Posterior vena cava (tissue), 2 donors: ENCODE measurements at regions not wholly inside any gene's neighbourhood (a gene's known extent, or its start where the extent isn't known, plus 50 kb on each side); places are given as distances from the start of the nearest gene placed in this dataset.

Source experiments
- DNase-seq: peaks from one replicate; pipeline ENCODE4 v3.0.0-alpha.2; 2020; ENCODE audit warnings: low spot score
- intact Hi-C, 2 donors: fragments of 100-400 bp; cut with DNase I; formaldehyde crosslinking; loops; one replicate each; pipeline versions ENCODE4 v1.14.1 to v1.14.2; 2022 to 2023
- donor health status: DM: yes; HTN: yes; CAD: no.
- donor health status: DM: yes; HTN: yes; CAD: no.

DNA sequence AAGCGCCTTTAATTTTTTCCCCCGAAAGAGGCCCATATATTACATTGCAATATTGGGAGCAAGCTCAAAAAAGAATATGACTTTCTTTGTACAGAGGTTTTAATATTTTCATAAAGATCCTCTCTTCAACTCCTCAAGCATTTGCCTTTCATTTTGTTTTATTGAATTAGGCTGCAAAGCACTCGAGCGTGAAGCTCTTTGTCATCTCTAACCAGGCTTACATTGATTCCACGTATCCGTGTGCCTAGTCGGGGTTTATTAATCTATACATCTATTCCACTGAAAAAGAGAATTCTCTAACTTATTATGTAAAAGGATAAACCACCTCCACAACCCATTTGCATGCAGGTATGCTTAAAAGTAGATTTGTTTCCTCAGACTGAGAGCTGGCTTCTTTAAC lies 234.8 kb upstream of the TMPO start:
- intact Hi-C loops, result no loop called here

DNA sequence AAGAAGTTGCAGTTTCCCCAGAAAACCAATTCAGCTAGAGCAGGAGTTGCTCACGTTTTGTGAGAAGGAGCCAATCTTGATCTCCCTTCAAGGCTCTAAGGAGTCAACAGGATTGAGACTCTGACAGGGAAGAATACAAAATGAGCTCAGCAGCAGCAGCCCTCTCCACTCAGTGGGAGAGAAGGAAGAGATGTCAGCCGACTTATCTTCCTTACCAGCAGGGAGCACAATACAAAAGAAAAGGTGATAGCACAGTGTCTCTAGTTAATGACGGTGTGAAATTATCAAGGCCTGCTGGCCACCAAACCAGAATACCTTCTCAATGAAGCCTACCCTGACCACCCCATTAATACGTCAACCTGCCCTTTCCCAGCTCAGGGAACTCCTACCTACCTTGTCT lies 223.6 kb upstream of the TMPO start:
- no peak for DNase-seq
- intact Hi-C loops, result no loop called here

More for the DNA sequence above, 234.8 kb upstream of the TMPO start:
- DNase-seq, result no peak

DNA sequence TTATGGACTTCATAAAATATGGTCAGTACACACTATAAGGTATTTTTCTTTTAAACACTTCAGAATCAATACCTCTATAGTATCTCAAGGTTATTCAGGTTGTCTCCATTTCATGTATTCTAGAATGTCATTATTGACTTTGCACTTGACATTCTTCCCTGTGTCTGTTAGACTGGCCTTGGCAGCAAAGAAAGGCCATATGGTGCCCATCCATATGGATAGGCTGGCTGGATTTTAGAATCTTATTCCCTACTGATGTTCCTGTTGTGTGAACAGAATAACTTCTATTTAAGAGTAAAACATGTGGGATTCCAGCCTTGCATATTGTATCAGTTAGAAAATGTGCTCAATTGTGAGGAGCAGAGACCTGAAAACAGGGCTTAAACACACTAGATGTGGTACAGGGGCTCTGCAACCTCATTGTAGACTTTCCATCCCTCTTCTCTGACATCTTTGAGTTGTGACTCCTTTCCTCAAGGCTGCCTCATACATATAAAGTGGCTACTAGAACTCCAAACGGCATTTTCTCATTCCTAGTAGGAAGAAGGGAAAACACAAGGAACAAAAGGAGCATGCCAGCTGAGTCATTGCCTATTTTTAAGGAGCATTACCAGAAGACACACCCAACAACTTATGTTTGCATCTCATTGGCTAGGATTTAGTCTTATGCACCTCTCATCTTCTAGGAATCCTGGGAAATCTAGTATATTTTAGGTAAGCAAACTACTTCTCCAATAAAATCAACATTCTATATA lies 221.2 kb upstream of the TMPO start:
- intact Hi-C loops, result no loop called here

DNA sequence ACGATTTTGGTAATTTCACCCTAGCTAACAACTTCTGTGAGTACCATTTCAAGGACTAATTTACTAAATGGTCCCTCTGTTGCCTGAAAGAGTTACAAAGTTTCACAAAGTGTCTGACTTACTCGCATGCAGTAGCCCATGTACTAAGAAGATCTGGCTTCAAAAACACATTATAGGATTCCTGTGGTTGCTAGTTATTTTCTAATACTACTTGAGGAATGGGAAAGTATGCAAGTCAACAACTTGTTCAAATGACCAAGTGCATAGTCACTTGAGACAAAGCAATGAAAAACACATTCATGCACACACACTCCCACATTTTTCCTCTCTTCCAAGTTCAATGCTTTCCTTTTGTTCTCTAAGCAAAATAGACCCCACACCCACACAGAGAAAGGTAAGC lies 219.7 kb upstream of the TMPO start:
- DNase-seq, result no peak
- intact Hi-C loops, result no loop called here

More for the DNA sequence above, 221.2 kb upstream of the TMPO start:
- DNase-seq, result no peak

DNA sequence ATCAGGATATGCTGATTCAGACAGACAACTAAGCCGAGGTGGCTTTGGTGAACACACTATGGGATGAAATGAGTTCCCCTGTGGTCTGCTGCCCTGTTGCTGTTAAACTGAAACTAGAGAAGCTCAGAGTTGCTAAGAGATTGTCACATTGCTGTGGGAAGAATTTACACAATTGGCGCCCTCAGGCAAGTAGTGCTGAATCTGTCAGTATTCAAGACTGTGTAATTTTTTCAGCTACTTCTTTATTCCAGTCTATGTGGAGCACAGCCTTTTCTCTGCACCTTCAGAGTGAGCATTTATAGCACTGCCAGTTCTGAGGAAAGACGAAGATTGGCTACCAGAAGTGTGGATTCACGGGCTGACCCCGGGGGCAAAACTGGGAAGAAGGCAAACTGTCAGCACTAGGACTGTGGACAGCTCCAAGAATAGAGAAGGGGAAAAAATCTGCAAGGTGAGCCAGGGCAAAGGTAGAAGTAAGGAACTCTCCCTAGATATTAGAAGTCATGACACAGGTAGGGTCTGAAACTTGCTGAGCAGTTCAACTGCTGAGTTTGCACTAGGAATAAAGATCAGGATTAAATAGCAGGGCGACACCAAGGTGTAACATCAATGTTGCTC lies 218.8 kb upstream of the TMPO start:
- intact Hi-C loops, result no loop called here
- no peak for DNase-seq

DNA sequence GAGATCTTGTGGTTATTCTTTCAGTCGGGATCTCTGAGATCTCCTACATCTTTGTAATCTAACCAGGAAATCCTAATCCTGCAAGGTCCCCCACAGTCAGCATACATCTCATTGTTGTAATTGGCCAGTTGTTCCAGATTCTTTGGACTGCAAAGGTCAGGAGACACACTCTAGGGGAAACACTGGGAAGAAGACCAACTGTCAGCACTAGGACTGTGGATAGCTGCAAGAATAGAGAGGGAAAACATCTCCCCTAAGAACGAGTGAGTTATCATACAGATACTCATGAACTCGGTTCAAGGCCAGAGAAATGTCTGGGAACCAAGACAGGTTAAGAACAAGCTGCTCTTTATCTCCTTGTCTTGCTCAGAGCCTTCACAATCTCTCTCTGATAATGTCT lies 217.9 kb upstream of the TMPO start:
- intact Hi-C loops, result no loop called here
- DNase-seq, result no peak

DNA sequence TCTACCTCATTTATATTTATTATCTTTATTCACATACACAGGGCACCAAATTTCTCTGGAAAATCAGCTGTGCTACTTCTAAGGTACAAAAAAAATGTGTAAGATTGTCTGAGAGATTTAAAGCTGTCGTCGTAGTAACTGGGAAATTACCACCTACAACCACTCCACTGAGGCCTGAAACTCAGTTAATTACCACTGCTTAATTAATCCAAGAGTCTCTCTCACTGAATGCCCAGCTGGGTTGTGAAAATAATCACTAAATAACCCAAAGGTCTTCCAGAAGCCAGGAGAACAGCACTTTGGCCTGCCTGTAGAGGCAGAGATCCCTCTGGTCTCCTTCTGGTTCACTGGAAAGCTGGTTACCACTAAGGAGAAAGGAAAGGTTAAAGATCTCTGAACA lies 207.2 kb upstream of the TMPO start:
- DNase-seq, result no peak
- intact Hi-C loops, result no loop called here

DNA sequence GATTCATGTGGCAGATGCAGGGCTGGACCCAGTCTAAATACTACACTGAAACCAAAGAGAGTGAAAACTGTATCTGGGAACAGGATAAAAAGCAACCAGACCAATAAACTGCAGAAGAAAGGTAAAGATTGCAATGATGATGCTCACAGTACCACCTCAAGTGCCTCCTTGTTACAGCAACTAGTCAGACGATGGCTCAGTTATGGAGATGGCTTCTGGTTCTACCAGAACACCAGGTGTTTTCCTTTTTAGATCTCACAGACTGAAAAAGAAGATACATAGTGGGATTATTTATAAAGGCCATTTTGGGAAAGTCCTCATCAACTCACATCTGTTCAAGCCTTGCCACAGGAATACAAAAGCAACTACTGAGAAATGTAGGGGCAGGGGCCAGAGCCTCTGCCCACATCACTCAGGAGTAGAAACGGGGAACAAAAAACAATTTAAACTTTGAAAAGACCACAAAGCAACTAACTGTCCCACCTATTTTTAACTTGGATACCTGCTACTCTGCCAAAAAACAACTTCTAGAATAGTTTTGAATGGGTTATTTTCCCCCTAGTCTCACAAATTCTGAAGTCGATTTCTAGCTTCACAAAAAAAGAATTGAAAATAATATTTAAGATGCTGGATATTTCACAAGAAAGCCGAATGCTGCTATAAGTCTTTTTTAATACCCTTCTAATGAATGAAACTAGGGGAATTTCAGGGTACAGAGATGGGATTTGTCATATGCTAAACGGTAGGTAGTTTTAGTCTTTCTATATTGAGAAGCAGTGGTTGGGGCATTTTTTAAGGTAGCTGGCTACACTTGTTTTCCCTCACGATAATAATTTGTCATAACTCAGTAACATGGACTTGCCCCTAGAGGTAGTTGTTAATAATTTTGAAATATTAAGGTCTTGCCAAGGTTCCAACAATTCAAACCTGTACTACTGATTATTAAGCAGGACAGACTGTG lies 197.2 kb upstream of the TMPO start:
- intact Hi-C loops, result no loop called here
- DNase-seq, result no peak

DNA sequence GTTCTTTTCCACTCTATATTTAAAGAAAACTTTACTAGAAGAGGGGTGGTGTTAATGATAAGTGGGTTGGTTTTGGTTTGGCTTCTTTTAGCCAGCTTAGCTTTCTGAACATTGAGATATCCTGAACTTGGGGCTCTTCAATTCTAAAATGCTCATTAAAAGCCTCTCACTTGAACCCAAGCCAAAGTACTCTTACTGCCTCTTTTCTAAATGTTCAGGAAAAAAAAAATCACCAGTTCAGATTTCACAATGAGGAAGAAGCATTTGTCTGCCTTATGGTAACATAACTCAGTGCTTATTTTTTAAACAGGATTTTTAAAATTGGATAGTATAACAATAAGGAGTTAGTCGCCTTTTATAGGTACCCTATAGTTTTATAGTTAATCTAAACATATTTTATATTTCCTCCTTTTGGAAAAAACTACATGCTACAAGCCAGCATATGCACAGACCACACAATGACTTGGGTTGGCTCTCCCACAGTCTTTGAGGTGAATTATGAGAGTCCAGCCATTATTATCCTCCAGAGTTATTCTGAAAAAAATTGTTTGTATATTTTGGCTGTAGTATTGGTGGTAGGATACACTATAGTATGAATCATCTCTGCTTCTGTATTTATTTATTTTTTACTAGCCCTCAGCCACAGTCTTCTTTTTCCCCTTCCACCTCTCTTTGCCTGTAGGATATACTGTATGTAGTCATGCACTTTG lies 195.5 kb upstream of the TMPO start:
- DNase-seq, result no peak

DNA sequence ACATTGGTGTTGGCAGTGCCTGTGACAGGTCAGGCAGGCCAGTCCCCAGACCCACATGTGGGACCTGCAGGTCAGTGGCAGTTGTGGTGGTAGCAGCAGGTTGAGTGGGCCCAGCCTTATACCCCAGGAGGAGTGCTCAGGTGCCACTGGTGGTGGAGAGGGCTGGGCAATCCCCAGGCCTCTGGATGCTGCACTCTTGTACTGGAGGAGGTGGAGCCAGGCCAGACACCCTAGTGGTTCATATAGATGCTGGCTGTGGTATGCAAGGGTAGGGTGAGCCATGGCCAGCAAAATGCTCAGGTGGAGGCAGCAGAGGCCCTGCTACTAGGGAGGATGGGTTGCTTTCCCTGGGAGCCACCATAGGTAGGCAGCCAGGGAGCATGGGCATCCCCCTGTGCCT lies 190.4 kb upstream of the TMPO start:
- intact Hi-C loops, result no loop called here
- DNase-seq, result no peak

More for the DNA sequence above, 195.5 kb upstream of the TMPO start:
- intact Hi-C loops, result loop anchor here in 1 of 2 donors (5.0 kb wide), 1 partner anchor 1848 kb away; no protein-coding TSS in a partner anchor

DNA sequence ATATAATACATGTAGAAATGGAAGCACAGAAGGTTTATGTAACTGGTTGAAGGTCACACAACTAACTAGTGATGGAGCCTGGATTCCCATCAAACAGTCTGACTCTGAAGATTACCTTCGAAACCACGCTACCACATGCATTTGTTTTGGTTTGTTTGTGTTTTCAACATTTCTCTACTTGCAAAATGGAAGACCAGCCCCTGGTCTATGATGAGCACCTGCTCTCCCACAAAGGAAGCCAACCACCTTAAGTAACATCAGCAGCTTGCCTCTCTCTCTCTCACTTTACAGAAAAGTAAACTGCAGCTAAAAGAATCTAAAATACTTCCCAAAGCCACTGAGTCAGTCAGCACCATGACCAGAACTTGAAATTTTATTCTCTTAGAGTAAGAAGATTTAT lies 186.9 kb upstream of the TMPO start:
- no peak for DNase-seq
- intact Hi-C loops, result no loop called here

DNA sequence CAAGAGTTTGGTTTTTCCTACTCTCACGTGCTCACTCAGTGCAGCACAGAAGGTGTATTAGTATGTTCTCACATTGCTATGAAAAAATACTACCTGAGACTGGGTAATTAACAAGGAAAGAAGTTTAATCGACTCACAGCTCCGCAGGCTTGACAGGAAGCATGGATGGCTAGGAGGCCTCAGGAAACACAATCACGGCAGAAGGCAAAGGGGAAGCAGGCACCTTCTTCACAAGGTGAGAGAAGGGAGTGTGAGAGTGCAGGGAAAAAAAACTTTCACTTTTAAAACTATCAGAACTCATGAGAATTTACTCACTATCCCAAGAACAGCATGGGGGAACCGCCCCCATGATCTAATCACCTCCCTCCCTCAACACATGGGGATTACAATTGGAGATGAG lies 185.8 kb upstream of the TMPO start:
- no peak for DNase-seq
- intact Hi-C loops, result no loop called here

DNA sequence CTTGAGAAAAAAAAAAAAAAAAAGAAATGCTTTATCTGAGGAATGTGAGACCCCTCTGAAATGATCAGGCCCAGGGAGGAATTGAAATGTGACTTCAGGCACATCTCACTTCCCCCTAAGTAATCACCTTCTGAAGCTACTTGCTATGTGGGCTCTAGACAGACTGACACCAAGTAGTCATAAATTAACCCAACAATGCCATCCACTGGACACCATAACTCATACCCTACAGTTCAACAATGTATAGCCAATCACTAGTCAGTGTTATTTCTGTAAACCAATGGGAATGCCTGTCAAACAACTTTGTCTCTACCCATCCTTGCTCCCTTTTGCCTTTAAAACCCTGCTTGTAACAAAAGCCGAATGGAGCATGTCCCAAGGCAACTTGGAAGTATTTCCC lies 182.7 kb upstream of the TMPO start:
- no peak for DNase-seq

DNA sequence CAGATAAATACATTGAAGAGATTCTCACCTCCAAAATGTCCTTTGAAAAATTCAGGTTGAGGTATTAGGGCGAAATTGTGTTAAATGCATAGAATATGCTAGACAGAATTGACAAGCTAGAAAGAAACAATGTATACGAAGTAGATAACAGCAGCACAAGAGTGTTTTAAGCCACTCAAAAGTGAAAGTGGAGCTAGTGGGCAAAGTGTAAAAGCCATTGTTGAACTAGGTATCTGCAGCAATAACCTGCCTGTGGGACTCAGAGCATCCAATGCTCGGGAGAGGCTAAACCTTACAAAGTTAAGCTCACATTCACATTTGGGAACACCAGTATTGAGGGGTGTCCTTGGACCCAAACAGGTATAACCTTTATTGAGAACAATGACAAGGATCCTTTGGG lies 180.6 kb upstream of the TMPO start:
- intact Hi-C loops, result no loop called here
- no peak for DNase-seq

More for the DNA sequence above, 182.7 kb upstream of the TMPO start:
- intact Hi-C loops, result no loop called here

DNA sequence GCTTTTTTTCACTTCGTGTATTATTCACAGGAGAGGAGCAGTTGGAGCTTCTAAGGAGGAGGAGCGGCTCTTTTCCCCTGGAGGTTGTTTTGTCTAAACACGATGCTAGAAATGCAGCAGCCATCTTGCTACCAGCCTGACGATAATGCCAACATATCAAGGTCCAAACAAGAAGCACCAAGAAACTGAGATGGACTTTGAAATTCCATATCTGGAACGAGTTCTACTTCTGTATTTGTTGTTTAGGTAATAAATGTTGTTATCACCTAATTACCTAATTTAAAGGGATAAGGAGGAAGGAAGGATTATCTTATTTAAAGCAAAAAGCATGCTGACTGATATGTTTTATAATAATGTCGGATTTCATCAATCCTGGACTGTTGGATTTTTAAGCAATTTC lies 174.4 kb upstream of the TMPO start:
- intact Hi-C loops, result no loop called here
- no peak for DNase-seq

DNA sequence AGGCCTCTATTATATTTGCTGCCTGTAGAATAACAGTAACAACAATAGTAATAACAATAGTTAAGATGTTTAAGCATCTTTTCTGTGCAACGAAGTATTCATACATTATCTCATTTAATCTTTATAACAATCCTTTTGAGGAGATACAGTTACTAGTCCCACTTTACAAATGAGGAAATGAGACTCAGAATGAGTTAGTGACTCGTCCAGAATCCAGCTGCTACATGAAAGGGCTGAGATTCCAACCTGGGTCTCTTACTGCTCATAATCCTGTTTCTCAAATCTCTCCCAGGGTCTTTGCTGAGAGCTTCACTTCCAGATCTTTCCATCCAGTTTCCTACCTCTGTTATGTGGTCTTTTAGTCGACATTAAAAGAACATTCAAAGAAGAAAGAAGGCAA lies 173.7 kb upstream of the TMPO start:
- no peak for DNase-seq
- intact Hi-C loops, result no loop called here

DNA sequence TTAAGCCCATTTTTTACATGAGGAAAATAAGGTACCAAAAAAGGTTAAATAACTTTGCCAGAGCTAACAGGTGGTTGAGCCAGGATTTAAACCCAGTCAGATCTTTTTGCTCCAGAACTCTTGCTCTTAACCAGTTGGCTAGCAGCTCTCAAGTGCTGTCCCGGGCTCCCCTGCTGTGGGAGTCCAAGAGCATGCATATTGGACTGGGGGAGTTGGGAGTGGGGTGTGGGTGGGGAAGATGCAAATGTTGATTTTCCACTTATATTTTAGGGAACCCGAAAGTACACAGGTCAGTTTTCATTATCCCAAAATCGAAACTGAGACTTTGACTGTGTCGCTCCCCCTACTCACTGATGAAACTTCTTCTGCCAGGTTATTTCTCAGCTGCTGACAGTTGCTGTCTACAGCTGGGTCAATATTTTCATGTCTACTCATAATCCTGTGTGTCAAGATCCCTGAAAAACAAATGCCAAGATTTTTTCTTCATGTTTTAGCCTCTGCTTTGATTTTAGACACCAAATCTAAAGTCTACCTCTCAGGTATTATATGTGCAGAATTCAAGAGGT lies 172.3 kb upstream of the TMPO start:
- no peak for DNase-seq
- intact Hi-C loops, result no loop called here

DNA sequence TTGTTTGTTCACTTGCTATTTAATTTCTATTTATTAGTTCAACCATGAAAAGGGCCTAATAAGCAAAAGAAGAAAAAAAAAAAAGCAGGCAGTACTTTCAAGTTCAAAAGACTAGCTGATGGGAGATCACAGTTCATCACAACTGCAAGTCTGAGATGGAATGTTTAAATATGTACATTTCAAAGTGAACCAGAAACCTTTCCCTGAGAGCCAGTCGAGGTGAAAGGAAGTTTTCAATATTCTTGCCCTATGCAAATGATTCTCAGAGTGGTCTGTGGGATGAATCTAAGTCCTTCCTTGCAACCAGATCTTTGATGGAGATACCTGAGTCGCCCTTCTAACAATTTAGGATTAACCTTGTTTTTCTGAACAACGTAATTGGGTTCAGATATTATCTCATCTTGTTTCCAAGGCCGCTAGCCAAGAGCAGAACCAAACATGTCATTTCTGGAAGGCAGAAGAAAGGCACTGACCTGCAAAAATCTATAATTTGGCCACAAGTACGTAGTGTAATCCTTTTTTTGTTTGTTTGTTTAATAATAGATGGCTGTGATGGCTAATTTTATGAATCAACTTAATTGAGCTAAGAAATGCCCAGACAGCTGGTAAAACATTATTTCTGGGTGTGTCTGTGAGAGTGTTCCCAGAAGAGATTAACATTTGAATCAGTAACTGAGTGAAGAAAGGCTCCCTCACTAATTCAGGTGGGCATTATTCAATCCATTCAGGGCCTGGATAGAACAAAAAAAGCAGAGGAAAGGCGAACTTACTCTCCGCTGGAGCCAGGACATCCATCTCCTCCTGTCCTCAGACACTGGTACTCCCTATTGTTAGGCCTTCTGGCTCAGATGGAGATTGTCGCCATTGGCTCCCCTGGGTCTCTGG lies 171.1 kb upstream of the TMPO start:
- intact Hi-C loops, result no loop called here
- DNase-seq, result no peak
